ENCODE measurements at regions not wholly inside any gene's neighbourhood (a gene's known extent, or its start where the extent isn't known, plus 50 kb on each side); places are given as distances from the start of the nearest gene placed in this dataset.

DNA sequence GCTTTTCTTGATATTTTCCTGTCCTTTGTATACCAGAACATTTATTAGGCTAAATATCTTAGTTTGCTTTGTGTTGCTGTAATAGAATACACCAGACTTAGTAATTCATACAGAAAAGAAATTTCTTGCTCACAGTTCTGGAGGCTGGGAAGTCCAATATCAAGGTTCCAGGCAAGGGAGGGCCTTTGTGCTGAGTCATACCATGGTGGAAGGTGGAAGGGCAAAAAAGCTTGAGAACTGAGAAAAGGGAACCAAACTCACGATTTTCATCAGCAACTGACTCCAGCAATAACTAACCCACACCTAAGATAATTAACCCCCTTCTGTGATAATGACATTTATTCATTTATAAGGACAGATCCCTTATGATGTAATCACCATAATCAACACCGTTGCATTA is 496.9 kb upstream of the SUCLG2 start:
- DNase-seq = no peak
- POLR2A ChIA-PET = interaction anchor here (0.6 kb wide), 1 partner anchor 206 kb away, joined by 3 read pairs; no protein-coding TSS in a partner anchor
- no peaks in the 10 kb centered on the region for H3K36me3 Mint-ChIP-seq (ENCODE audit: low read depth)
- H3K4me3 Mint-ChIP-seq = no peak overlapping the region
- H3K27me3 Mint-ChIP-seq = no peaks in the 10 kb centered on the region
- H3K9me3 Mint-ChIP-seq = no peaks in the 10 kb centered on the region
- CTCF ChIA-PET = no interaction called here
- no peaks in the 10 kb centered on the region for H3K4me1 Mint-ChIP-seq
- no peak overlapping the region for H3K27ac Mint-ChIP-seq

DNA sequence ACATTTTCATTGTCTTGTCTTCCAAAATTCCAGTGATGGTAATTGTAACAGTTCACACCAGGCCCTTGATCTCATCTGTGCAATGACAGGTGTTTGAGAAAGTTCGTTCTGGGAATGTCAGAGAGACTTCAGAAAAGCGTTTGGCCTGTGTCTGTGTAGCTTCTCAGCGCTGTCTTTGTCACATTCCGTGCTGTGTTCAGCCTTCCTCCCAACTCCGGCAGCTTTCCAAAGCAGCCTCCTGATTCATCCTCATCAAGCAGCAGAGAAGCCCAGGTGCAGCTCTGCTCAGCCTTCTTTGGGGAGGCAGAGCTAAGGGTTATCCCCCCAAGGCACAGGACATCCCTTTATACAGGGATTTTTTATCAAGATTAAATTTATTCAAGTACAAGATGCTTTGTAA is 494.0 kb upstream of the SUCLG2 start:
- Mint-ChIP-seq H3K27ac (no peak overlapping the region), H3K9me3 (no peaks in the 10 kb centered on the region), H3K36me3 (ENCODE audit: low read depth) (no peaks in the 10 kb centered on the region), H3K4me1 (no peaks in the 10 kb centered on the region), H3K4me3 (no peak overlapping the region), H3K27me3 (no peaks in the 10 kb centered on the region)
- CTCF ChIA-PET = no interaction called here
- POLR2A ChIA-PET = no interaction called here
- no peak for DNase-seq

DNA sequence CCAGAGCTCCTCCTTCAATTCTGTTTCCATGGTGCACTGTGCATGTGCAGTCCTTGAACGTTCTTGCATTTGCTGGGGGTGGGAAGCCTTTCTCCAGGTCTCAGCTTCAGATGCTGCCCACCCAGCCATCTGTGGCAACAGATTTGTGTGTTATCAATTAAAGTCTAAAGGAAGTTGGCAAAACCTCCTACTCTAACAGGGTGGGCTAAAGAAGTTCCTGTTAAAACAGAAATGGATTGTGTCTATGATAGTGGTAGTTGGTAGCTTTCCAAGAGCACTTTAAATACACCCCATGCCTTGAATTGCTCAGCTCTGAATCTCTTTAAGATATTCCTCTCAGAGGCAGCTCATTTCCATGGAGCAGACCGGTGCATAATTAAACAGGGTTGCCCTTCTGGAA is 488.0 kb upstream of the SUCLG2 start:
- H3K36me3 Mint-ChIP-seq (ENCODE audit: low read depth) = no peaks in the 10 kb centered on the region
- no peaks in the 10 kb centered on the region for H3K9me3 Mint-ChIP-seq
- no peak overlapping the region for H3K27ac Mint-ChIP-seq
- H3K4me3 Mint-ChIP-seq = no peak overlapping the region
- no peaks in the 10 kb centered on the region for H3K27me3 Mint-ChIP-seq
- no peak for DNase-seq
- CTCF ChIA-PET = no interaction called here
- H3K4me1 Mint-ChIP-seq = no peaks in the 10 kb centered on the region
- POLR2A ChIA-PET = no interaction called here

DNA sequence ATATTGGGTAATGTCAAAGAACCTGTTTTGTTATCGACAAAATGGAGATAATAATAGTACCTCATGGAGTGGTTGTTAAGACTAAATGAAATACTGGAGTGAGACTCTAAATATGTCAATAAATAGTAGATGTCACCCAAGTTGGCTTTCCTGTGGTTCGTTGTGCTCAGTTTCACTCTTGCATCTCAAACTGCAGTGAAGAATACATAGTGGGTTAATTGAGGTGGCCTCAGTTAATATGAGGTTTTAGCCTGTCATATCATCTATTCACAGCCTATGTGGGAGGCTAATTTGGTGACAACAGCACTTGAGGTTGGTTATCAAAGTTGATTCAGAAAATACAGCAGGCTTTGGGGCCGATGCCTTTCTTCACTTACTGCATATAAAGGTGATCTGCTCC is 485.5 kb upstream of the SUCLG2 start:
- H3K4me3 Mint-ChIP-seq = no peak overlapping the region
- ChIA-PET CTCF (no interaction called here), POLR2A (no interaction called here)
- no peaks in the 10 kb centered on the region for H3K9me3 Mint-ChIP-seq
- H3K36me3 Mint-ChIP-seq (ENCODE audit: low read depth) = no peaks in the 10 kb centered on the region
- no peaks in the 10 kb centered on the region for H3K27me3 Mint-ChIP-seq
- DNase-seq = no peak
- no peak overlapping the region for H3K27ac Mint-ChIP-seq
- H3K4me1 Mint-ChIP-seq = no peaks in the 10 kb centered on the region

DNA sequence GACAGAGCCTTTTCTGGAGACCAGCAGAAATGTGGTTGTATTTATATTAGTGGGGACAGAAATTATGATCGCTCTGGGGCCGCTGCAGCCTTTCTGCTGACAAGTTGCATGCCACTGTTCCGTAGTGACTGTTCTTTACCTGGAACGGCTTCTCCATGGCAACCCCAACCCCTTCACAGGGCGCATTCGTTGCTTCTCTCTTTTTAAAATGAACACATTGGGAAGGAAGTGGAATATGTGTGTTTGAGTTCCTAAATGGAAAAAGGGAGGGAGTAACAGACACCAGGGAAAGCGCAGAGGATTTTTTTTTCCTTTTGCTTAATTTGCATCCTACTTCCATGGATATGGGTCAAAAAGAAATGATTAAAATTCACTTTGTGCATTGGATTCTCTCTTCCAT is 482.0 kb upstream of the SUCLG2 start:
- Mint-ChIP-seq H3K27me3 (no peaks in the 10 kb centered on the region), H3K9me3 (peaks cover under 1% of the 10 kb centered on the region), H3K27ac (no peak overlapping the region), H3K4me3 (no peak overlapping the region), H3K36me3 (ENCODE audit: low read depth) (no peaks in the 10 kb centered on the region), H3K4me1 (no peaks in the 10 kb centered on the region)
- no peak for DNase-seq
- ChIA-PET POLR2A (no interaction called here), CTCF (no interaction called here)

- H3K4me3 Mint-ChIP-seq = no peak overlapping the region
- no peaks in the 10 kb centered on the region for H3K36me3 Mint-ChIP-seq (ENCODE audit: low read depth)
- ChIA-PET POLR2A (no interaction called here), CTCF (no interaction called here)
- H3K27me3 Mint-ChIP-seq = no peaks in the 10 kb centered on the region
- H3K9me3 Mint-ChIP-seq = peaks cover 4% of the 10 kb centered on the region
- DNase-seq = no peak
- H3K27ac Mint-ChIP-seq = no peak overlapping the region
- no peaks in the 10 kb centered on the region for H3K4me1 Mint-ChIP-seq
Measured at GRCh38 chr3:68135067-68135466, 480.7 kb upstream of the SUCLG2 start.

GRCh38 chr3:68129065-68129464 is 474.7 kb upstream of the SUCLG2 start:
- H3K27me3 Mint-ChIP-seq = no peaks in the 10 kb centered on the region
- CTCF ChIA-PET = no interaction called here
- no peak for DNase-seq
- H3K4me1 Mint-ChIP-seq = no peaks in the 10 kb centered on the region
- H3K9me3 Mint-ChIP-seq = peaks cover 7% of the 10 kb centered on the region
- H3K27ac Mint-ChIP-seq = no peak overlapping the region
- POLR2A ChIA-PET = no interaction called here
- no peak overlapping the region for H3K4me3 Mint-ChIP-seq
- H3K36me3 Mint-ChIP-seq (ENCODE audit: low read depth) = no peaks in the 10 kb centered on the region

DNA sequence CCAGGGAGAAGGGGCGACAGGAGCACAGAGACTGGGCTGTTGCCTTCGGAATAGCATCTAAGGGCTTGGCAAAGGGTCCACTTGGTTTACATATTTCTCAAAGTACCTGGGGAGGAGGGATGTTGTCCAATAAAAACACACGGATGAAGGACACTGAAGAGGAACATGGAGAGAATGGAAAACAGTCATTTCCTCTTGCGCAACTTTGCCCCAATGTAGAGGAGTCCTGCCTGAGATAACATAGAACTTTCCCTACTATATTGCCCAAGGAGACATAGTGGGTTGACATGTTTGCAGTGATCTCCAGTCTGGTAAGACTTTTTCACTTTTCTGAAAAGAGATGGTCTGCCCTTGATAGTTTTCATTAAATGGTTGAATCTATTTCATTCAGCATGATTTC is 468.8 kb upstream of the SUCLG2 start:
- Mint-ChIP-seq H3K4me1 (no peaks in the 10 kb centered on the region), H3K27me3 (no peaks in the 10 kb centered on the region), H3K36me3 (ENCODE audit: low read depth) (no peaks in the 10 kb centered on the region), H3K9me3 (peaks cover 2% of the 10 kb centered on the region), H3K4me3 (no peak overlapping the region), H3K27ac (no peak overlapping the region)
- ChIA-PET CTCF (no interaction called here), POLR2A (no interaction called here)
- DNase-seq = no peak

- ChIA-PET CTCF (no interaction called here), POLR2A (no interaction called here)
- no peaks in the 10 kb centered on the region for H3K36me3 Mint-ChIP-seq (ENCODE audit: low read depth)
- no peaks in the 10 kb centered on the region for H3K9me3 Mint-ChIP-seq
- no peaks in the 10 kb centered on the region for H3K4me1 Mint-ChIP-seq
- H3K27me3 Mint-ChIP-seq = no peaks in the 10 kb centered on the region
- H3K4me3 Mint-ChIP-seq = no peak overlapping the region
- DNase-seq = no peak
- no peak overlapping the region for H3K27ac Mint-ChIP-seq
Measured at GRCh38 chr3:68121287-68121686, 466.9 kb upstream of the SUCLG2 start.

DNA sequence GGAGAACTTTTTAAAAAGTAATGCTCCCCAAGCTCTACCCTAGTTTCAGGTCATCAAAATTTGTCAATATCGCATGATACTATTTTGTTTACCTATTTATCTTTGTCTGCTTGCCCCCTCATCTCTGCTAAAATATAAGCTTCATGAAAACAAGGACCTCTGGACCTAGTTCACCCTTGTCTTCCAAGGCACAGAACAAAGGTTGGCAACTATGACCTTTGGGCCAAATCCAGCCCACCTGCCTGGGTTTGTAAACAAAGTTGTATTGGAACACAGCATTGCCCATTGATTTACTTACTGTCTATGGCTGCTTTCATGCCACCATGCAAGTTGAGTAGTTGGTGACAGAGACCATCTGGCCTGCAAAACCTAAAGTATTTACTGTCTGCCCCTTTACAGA is 462.2 kb upstream of the SUCLG2 start:
- no peak overlapping the region for H3K4me3 Mint-ChIP-seq
- H3K9me3 Mint-ChIP-seq = peaks cover 3% of the 10 kb centered on the region
- no peak for DNase-seq
- no peak overlapping the region for H3K27ac Mint-ChIP-seq
- H3K4me1 Mint-ChIP-seq = no peaks in the 10 kb centered on the region
- POLR2A ChIA-PET = no interaction called here
- CTCF ChIA-PET = no interaction called here
- no peaks in the 10 kb centered on the region for H3K27me3 Mint-ChIP-seq
- no peaks in the 10 kb centered on the region for H3K36me3 Mint-ChIP-seq (ENCODE audit: low read depth)

DNA sequence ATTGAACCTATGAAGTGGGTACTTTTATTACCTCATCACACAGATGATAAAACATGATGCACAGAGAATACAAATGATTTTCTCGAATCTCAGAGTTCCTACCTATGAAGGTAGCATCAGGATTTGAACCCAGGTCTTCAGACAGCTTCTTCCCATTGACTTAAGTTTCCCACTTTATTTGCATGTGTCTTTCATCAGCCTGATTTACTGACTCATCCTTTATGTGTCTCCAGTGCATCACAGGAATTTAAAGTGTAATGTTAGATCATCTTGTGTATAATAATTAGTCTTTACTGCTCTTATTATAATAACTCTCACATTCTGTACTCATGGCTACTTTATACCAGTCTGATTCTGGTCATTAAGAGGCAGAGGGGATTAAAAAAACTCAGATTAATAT is 449.4 kb upstream of the SUCLG2 start:
- POLR2A ChIA-PET = interaction anchor here (0.7 kb wide), 1 partner anchor 1132 kb away, joined by 3 read pairs; no protein-coding TSS in a partner anchor
- CTCF ChIA-PET = no interaction called here

GRCh38 chr3:68090571-68090970 is 436.2 kb upstream of the SUCLG2 start:
- H3K36me3 Mint-ChIP-seq (ENCODE audit: low read depth) = no peaks in the 10 kb centered on the region
- no peak overlapping the region for H3K4me3 Mint-ChIP-seq
- H3K9me3 Mint-ChIP-seq = no peaks in the 10 kb centered on the region
- DNase-seq = no peak
- no peaks in the 10 kb centered on the region for H3K27me3 Mint-ChIP-seq
- POLR2A ChIA-PET = no interaction called here
- CTCF ChIA-PET = no interaction called here
- peaks cover 27% of the 10 kb centered on the region for H3K4me1 Mint-ChIP-seq
- no peak overlapping the region for H3K27ac Mint-ChIP-seq

More for the DNA sequence above, 449.4 kb upstream of the SUCLG2 start:
- no peak for DNase-seq
- Mint-ChIP-seq H3K4me1 (peaks cover 5% of the 10 kb centered on the region), H3K9me3 (no peaks in the 10 kb centered on the region), H3K4me3 (no peak overlapping the region), H3K27ac (no peak overlapping the region), H3K27me3 (no peaks in the 10 kb centered on the region), H3K36me3 (ENCODE audit: low read depth) (peaks cover 3% of the 10 kb centered on the region)

- Mint-ChIP-seq H3K27me3 (no peaks in the 10 kb centered on the region), H3K4me3 (no peak overlapping the region), H3K4me1 (peaks cover 27% of the 10 kb centered on the region), H3K27ac (no peak overlapping the region), H3K36me3 (ENCODE audit: low read depth) (no peaks in the 10 kb centered on the region), H3K9me3 (peaks cover 2% of the 10 kb centered on the region)
- ChIA-PET CTCF (no interaction called here), POLR2A (no interaction called here)
- no peak for DNase-seq
Measured at GRCh38 chr3:68089572-68090011, 435.2 kb upstream of the SUCLG2 start.

DNA sequence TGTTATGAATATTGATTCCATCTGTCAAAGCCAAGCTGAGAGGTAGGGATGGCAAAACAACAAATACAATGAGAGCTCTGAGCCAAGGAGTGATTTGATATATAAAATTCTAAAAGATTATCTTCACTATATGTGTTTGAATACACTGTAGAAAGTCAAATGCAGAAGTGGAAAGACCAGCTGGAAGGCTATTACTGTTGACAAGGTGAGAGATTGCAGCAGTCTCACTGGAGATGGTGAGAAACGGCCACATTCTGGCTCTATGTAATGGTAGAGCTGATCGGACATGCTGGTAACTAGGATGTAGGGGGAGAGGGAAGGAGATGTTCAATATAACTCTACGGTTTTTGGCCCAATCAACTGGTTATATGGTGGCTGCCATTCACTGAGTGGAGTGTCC is 434.2 kb upstream of the SUCLG2 start:
- ChIA-PET POLR2A (interaction anchor here (0.6 to 1.3 kb wide), 2 partner anchors 31 to 442 kb away, joined by 3 to 5 read pairs; no protein-coding TSS in a partner anchor), CTCF (no interaction called here)
- H3K27ac Mint-ChIP-seq = no peak overlapping the region
- H3K27me3 Mint-ChIP-seq = no peaks in the 10 kb centered on the region
- DNase-seq = no peak
- H3K9me3 Mint-ChIP-seq = peaks cover 2% of the 10 kb centered on the region
- H3K4me1 Mint-ChIP-seq = peaks cover 27% of the 10 kb centered on the region
- H3K4me3 Mint-ChIP-seq = no peak overlapping the region
- H3K36me3 Mint-ChIP-seq (ENCODE audit: low read depth) = no peaks in the 10 kb centered on the region

DNA sequence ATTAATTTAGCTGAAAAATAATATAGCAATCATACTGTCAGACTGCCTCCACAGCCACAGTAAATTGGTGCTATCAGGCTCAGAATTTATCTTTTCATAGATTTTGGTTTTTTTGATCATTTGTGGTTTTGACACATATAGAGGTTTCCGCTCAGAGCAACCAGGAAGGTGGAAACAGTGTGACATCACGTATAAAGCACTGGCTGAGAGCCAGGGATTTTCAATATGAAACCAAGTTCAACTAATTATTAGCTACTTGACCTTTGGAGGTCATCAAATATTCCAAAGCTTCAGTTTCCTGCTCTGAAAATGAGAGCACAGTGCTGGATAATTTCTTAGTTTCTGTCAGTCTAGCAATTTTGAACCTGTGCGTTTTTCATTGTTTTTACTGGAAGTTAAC is 433.8 kb upstream of the SUCLG2 start:
- CTCF ChIA-PET = no interaction called here
- Mint-ChIP-seq H3K27ac (no peak overlapping the region), H3K4me1 (peaks cover 27% of the 10 kb centered on the region), H3K4me3 (no peak overlapping the region), H3K36me3 (ENCODE audit: low read depth) (no peaks in the 10 kb centered on the region), H3K27me3 (no peaks in the 10 kb centered on the region), H3K9me3 (peaks cover 2% of the 10 kb centered on the region)
- POLR2A ChIA-PET = interaction anchor here (0.6 to 1.3 kb wide), 2 partner anchors 30 to 443 kb away, joined by 3 to 5 read pairs; no protein-coding TSS in a partner anchor
- DNase-seq = peak; percentile 50

Measured in activated CD4-positive, alpha-beta memory T cell treated with anti-CD3 and anti-CD28 coated beads, Interleukin-2, amount 10 ng/mL, durations not matched to agents 7 days and 5 days (primary cell).